HG03432 (cell line): ENCODE measurements at regions not wholly inside any gene's neighbourhood (a gene's known extent, or its start where the extent isn't known, plus 50 kb on each side); places are given as distances from the start of the nearest gene placed in this dataset.

Experiments used
- ATAC-seq: cut with Tn5 transposase; IDR thresholded peaks from one replicate; pipeline ENCODE4 v1.9.1; 2021; ENCODE audit warnings: mild to moderate bottlenecking, moderate library complexity; ENCODE audit not compliant: unreplicated experiment

- ATAC-seq = no peak
Measured at GRCh38 chr1:209045331-209046057, 538.0 kb upstream of the CAMK1G start.

GRCh38 chr1:209046058-209046417 is 537.5 kb upstream of the CAMK1G start:
- no peak for ATAC-seq

GRCh38 chr1:209046935-209047334 is 536.6 kb upstream of the CAMK1G start:
- no peak for ATAC-seq

- ATAC-seq = no peak
Measured at GRCh38 chr1:209048941-209049669, 534.4 kb upstream of the CAMK1G start.

GRCh38 chr1:209051570-209051969 is 531.9 kb upstream of the CAMK1G start:
- ATAC-seq = no peak

DNA sequence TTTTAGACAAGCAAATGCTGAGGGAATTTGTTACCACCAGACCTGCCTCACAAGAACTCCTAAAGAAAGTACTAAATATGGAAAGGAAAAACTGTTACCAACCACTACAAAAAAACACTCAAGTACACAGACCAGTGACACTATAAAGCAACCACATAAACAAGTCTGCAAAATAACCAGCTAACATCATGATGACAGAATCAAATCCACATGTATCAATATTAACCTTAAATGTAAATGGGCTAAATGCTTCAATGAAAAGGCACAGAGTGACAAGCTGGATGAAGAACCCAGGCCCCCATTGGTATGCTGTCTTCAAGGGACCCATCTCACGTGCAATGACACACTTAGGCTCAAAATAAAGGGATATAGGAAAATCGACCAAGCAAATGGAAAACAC is 529.9 kb upstream of the CAMK1G start:
- ATAC-seq = no peak

GRCh38 chr1:209057083-209057482 is 526.4 kb upstream of the CAMK1G start:
- no peak for ATAC-seq

- ATAC-seq = no peak
Measured at GRCh38 chr1:209057901-209058300, 525.6 kb upstream of the CAMK1G start.

DNA sequence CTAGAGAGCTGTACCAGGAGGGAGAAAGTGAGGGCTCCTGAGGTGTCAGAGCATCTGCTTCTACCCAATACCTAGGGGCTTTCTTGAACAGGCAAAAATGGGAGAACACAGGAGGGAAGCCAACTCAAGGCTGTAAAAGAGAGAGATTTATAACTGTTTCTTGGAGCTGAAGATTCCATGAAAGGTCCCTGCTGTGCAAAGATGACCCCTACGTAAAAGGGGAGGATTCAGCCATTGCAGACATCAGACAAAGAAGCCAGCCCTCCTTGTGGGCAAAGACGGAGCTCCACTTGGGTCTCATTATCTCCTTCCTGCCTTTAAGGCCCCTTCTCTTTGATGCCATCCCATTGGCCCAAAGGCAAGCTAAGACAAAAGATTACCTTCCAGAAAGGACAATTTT is 524.1 kb upstream of the CAMK1G start:
- ATAC-seq = no peak

DNA sequence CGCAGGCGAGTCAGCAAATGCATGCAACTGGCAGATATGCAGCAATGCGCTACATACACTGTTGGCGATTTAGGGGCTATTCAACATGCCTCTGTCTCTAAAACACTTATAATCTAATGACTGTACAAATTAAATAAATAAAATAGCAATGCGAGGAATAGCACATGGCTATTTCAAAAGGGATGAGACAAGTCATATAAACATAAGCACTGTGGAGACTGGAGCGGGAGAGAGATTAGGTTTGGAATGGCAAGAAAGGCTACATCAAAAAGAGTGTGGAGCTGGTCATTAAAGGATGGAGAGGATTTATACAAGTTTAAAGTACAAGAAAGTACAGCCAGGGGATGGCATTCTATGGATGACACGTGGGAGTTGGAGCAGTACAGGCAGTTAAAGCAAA is 523.5 kb upstream of the CAMK1G start:
- no peak for ATAC-seq

DNA sequence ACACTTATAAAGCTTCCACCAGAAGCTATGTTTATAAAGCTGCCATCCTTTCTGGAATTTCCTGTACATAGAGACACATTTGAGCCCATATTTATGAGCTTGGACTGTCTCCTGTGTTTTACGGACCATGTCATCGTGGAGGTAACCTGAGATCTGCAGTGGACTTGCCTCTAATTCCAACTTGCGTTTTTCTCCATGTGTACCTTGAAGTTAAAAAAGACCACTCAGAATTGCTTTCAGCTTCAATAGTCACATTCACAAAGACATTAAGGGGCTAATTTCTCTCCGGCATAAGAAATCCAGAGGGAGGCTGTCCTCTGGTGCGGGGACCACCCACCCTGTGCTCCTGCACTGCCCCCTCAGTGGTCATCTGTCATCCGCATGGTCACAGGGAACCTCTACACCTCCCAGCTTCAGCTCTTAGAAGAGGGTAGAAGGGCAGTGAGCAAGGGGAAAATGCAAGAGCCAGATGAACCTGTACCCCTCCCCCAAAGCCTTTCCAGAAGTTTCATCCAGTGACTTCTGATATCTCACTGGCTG is 521.4 kb upstream of the CAMK1G start:
- ATAC-seq = no peak

- peak; percentile 77 for ATAC-seq
Measured at GRCh38 chr1:209062863-209063262, 520.7 kb upstream of the CAMK1G start.

DNA sequence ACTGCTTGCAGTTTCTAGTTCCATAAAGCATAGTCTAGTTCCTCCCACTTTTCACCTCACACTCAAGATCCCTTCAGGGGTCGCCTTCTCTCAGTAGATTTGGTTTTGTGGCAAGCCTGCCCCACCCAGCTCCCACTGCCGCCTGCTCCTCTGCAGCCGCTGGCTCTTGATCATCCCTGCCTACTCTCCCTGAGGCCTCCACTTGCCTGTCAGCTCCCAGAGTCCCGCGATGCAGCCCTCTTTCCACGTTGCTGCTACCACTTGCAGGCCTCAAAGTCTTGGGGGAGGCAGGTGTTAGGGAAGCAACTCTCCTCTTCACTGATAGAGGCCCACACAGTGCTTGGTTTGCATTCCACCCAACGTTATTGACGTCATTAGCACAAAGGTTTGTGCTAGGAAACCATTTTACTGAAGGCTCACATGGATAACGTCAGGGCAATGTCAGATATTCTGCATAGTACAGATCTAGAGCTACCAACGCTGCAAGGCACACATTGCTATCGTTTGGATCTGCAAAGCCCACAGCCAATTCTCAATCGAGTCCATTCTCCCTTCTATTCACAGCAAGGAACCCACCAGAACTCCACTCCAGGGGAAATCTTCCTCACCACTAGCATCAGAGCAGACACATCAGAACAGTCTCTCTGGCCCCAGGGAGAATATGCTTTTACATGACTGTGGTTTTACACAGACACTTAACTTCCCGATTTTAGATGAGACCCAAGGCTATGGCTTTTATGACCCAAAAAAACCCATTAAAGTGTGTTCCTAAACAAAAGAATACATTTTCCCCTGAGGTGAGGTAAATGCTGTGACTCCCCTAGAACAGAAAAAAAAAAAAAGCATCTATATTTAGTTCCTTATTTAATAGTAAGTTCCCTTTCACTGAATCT is 519.5 kb upstream of the CAMK1G start:
- ATAC-seq = peak; percentile 39

DNA sequence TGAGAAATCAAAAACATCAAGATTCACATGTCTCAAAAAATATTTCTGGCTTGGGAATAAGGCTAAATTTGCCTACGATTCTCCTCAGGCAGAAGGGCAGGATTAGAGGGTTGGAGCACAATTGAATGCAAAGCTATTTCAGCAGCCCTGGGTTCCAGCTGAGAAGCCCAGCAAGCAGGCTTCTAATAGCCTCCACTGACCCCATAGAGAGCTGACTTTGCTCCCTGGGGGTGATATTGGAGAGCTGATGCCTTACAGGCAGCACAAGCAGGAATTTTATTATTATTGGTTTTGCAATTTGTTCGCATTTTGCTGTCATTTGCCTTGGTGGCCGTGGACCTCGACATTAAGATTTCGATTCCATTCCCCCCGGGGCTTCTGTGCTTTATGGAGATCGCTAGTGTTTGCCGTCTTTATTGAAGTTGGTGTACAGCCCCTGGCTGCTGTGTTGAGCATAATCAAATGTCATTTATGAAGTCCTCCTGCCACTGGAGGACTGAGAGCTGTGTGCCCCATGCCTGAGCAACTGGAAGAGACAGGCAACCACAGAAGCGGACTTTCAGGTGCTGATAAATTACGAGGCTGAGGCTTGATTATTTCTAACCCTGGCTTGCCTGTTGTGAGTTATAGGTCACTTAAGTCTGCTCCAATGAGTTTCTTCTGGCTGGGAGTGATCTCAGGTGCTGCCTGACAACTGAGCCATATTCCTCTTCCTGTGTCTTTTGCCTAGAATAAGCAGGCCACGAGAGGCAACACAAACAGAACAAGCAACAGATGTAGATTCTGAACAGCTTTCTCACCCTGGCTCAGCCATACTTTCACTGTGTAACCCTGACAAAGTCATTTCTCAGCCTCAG is 518.4 kb upstream of the CAMK1G start:
- ATAC-seq = no peak

DNA sequence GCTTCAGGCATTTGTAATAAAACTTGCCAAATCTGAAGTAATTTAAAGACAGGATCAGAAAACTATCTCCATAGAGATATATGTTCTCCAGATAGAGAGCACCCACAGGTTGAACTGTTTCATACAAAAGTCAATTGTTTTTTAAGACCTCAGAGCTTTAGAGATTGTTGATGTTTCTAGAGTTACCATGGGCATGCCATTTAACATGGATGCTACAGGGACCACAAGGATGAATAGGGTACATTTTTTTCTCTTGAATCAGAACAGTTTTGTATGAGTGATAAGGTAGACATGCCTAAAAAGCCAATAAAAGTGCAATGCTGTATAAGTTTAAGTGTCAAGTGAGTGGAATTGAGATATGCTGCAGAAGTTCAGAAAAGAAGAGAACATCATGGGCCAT is 511.0 kb upstream of the CAMK1G start:
- no peak for ATAC-seq

GRCh38 chr1:209073879-209074278 is 509.6 kb upstream of the CAMK1G start:
- ATAC-seq = no peak

DNA sequence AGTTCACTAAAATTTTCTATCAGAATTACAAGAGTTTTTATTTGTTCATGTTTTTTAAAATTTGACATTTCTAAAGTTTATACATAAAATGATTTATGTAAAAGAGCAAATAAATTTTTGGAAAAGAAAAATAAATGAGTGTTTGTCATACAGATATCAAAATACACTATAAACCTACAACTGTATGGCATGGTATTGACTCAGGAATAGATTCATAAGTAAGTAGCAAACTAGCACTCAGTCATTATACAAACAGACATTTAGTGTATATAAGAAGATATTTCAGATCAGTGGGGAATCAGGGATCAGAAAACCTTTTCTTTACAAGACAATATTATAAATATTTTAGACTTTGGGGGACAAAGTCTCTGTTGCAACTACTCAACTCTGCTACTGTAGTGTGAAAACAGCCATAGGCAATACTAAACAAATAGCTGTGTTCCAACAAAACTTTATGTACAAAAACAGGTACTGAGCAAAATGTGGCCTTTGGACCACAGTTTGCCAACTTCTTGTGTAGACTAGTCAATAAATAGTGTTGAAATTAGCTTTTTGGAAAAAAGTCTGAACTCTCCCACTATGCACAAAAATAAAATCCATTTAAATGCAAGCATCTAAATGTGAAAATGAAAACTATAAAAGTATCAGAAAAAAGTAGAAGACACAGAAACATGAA is 508.8 kb upstream of the CAMK1G start:
- no peak for ATAC-seq

DNA sequence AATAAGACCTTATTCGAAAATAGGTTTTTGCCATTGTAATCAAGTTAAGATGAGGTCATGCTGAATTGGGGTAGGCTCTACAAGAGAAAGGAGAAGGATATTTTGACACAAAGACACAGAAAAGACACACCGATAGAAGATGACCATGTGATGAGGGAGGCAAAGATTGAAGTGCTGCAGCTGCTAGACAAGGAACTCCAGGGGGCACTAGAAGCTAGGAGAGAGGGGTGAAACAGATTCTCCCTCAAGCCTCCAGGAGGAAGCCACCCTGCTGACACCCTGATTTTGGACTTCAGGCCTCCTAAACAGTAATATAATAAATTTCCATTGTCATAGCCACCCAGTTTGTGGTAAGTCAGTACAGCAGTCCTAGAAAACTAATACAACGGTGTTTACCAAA is 506.8 kb upstream of the CAMK1G start:
- ATAC-seq = no peak

DNA sequence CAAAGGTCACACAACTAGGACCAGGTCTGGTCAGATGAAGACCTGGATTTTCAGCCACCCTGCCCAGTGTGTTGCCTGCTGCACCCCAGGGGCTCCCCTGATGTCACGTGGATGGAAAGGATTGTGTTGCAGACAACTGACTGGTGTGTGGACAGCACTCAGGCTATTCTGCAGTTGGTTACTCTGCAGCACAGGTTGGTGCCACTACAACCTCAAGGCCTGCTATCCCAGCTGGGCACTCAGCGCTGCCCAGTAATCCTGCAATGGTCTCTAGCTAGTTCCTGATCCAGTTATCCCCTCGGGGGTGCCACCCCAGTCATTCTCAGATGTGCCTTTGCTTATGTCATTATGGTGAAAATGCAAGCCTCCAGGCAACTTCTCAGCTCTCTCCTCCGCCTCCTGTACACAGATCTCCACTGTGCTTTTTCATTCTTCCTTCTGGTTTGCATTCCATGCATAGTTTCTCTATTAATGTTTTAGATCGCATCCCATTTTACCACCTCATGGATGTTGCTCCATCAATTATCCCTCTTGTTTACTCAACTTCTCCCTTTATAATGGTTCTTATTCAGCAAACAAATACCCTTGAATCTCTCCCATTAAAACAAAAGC is 503.2 kb upstream of the CAMK1G start:
- ATAC-seq = no peak
